GM23248 (cell line): ENCODE measurements at regions not wholly inside any gene's neighbourhood (a gene's known extent, or its start where the extent isn't known, plus 50 kb on each side); places are given as distances from the start of the nearest gene placed in this dataset.

Source experiments
- DNase-seq: peaks from one replicate; pipeline ENCODE4 v3.0.0-alpha.2; 2015
- H2AFZ ChIP-seq: fragments of 200-600 bp; sonication (generic); 2 replicates; pipeline ENCODE4 v1.6.1; 2016; ENCODE audit warnings: antibody characterized with exemption
- H3F3A ChIP-seq: fragments of 200-600 bp; sonication (generic); 2 replicates; pipeline ENCODE4 v1.6.1; 2016; ENCODE audit warnings: mild to moderate bottlenecking, antibody characterized with exemption, mixed run types; ENCODE audit not compliant: insufficient read depth
- H3K27ac ChIP-seq: fragments of 200-600 bp; sonication (generic); 2 replicates; pipeline ENCODE4 v1.5.1; 2016; ENCODE audit warnings: mild to moderate bottlenecking
- H3K27me3 ChIP-seq: fragments of 200-600 bp; sonication (generic); replicated peaks from 2 replicates; pipeline ENCODE4 v1.6.1; 2016; ENCODE audit warnings: mild to moderate bottlenecking; ENCODE audit not compliant: insufficient read depth
- H3K36me3 ChIP-seq: fragments of 200-600 bp; sonication (generic); 2 replicates; pipeline ENCODE4 v1.6.1; 2016; ENCODE audit warnings: low read depth, mild to moderate bottlenecking
- H3K4me1 ChIP-seq: fragments of 200-600 bp; sonication (generic); 2 replicates; pipeline ENCODE4 v1.6.1; 2016; ENCODE audit warnings: mild to moderate bottlenecking; ENCODE audit not compliant: insufficient read depth
- H3K4me2 ChIP-seq: fragments of 200-600 bp; sonication (generic); one replicate; pipeline ENCODE4 v1.6.1; 2016; ENCODE audit warnings: mild to moderate bottlenecking; ENCODE audit not compliant: unreplicated experiment
- H3K4me3 ChIP-seq: fragments of 200-600 bp; sonication (generic); 2 replicates; pipeline ENCODE4 v1.5.1; 2016; ENCODE audit warnings: mild to moderate bottlenecking
- H3K79me2 ChIP-seq: fragments of 200-600 bp; sonication (generic); 2 replicates; pipeline ENCODE4 v1.6.1; 2016; ENCODE audit warnings: mild to moderate bottlenecking; ENCODE audit not compliant: insufficient read depth
- H3K9ac ChIP-seq: fragments of 200-600 bp; sonication (generic); 2 replicates; pipeline ENCODE4 v1.6.1; 2016; ENCODE audit warnings: mild to moderate bottlenecking
- H3K9me2 ChIP-seq: fragments of 200-600 bp; sonication (generic); 2 replicates; pipeline ENCODE4 v1.6.1; 2016; ENCODE audit warnings: mixed run types, mild to moderate bottlenecking, moderate library complexity; ENCODE audit not compliant: insufficient read depth
- H3K9me3 ChIP-seq: fragments of 200-600 bp; sonication (generic); one replicate; pipeline ENCODE4 v1.6.1; 2017; ENCODE audit warnings: low read depth
- H4K20me1 ChIP-seq: fragments of 200-600 bp; sonication (generic); 2 replicates; pipeline ENCODE4 v1.6.0; 2016; ENCODE audit not compliant: insufficient read depth
- EZH2 ChIP-seq: fragments of 200-600 bp; sonication (generic); IDR thresholded peaks from 2 replicates; pipeline ENCODE4 v1.6.1; 2018; ENCODE audit warnings: antibody characterized with exemption, mild to moderate bottlenecking; ENCODE audit not compliant: insufficient read depth, poor library complexity, severe bottlenecking
- EZH2phosphoT487 ChIP-seq: fragments of 200-600 bp; sonication (generic); IDR thresholded peaks from 2 replicates; pipeline ENCODE4 v1.6.1; 2018; ENCODE audit warnings: antibody characterized with exemption, moderate library complexity, mild to moderate bottlenecking, low read depth; ENCODE audit not compliant: insufficient read depth
- WGBS, 2 experiments: methylation state at CpG; one replicate each; pipeline ENCODE4 v1.1.6; 2015 to 2017; ENCODE audit warnings: low lambda C conversion rate in 2 of 2, low coverage in 1 of 2; ENCODE audit errors: missing lambda C conversion rate in 2 of 2; 5-methylcytosine and 5-hydroxymethylcytosine counted together
- in situ Hi-C: fragments of 300-500 bp; cut with MboI; formaldehyde crosslinking; loops from 2 replicates; pipeline ENCODE4 v1.15.0; 2020

- no peaks in the 10 kb centered on the region for H4K20me1 ChIP-seq
- no peak overlapping the region for H3K4me3 ChIP-seq
- H3K4me2 ChIP-seq = no peak overlapping the region
- no peaks in the 10 kb centered on the region for H3K4me1 ChIP-seq
- H3K36me3 ChIP-seq = no peaks in the 10 kb centered on the region
- TF ChIP-seq EZH2phosphoT487 = no peak
- no peak for TF ChIP-seq EZH2
- no peak overlapping the region for H3K27ac ChIP-seq
- DNase-seq = no peak
- H2AFZ ChIP-seq = no peak overlapping the region
- no peak overlapping the region for H3K9ac ChIP-seq
- no peaks in the 10 kb centered on the region for H3K9me2 ChIP-seq
- H3K27me3 ChIP-seq = no peaks in the 10 kb centered on the region
- no peaks in the 10 kb centered on the region for H3K79me2 ChIP-seq
- no peaks in the 10 kb centered on the region for H3K9me3 ChIP-seq
- no peaks in the 10 kb centered on the region for H3F3A ChIP-seq
- in situ Hi-C loops = no loop called here
Observed at GRCh38 chrX:117771384-117771783, 345.2 kb downstream of the KLHL13 start.

GRCh38 chrX:117768861-117769604 is 347.6 kb downstream of the KLHL13 start:
- no peak overlapping the region for H2AFZ ChIP-seq
- no peak overlapping the region for H3K27ac ChIP-seq
- no peaks in the 10 kb centered on the region for H3K9me3 ChIP-seq
- H3K36me3 ChIP-seq = no peaks in the 10 kb centered on the region
- no peak for DNase-seq
- no peaks in the 10 kb centered on the region for H3K79me2 ChIP-seq
- H3K4me1 ChIP-seq = no peaks in the 10 kb centered on the region
- H3F3A ChIP-seq = no peaks in the 10 kb centered on the region
- no peak overlapping the region for H3K9ac ChIP-seq
- H3K9me2 ChIP-seq = no peaks in the 10 kb centered on the region
- no peak overlapping the region for H3K4me2 ChIP-seq
- no peaks in the 10 kb centered on the region for H3K27me3 ChIP-seq
- TF ChIP-seq EZH2 = no peak
- no peak for TF ChIP-seq EZH2phosphoT487
- H4K20me1 ChIP-seq = no peaks in the 10 kb centered on the region
- WGBS, 2 experiments = 42 to 53% methylated on average over 11 to 17 of the region's 37 CpGs
- in situ Hi-C loops = no loop called here
- no peak overlapping the region for H3K4me3 ChIP-seq

GRCh38 chrX:117765211-117765610 is 351.4 kb downstream of the KLHL13 start:
- in situ Hi-C loops = no loop called here
- H2AFZ ChIP-seq = no peak overlapping the region
- H3K9me3 ChIP-seq = no peaks in the 10 kb centered on the region
- H3K36me3 ChIP-seq = no peaks in the 10 kb centered on the region
- H3K4me3 ChIP-seq = no peak overlapping the region
- no peak overlapping the region for H3K27ac ChIP-seq
- H3K9me2 ChIP-seq = no peaks in the 10 kb centered on the region
- H3F3A ChIP-seq = no peaks in the 10 kb centered on the region
- no peak overlapping the region for H3K9ac ChIP-seq
- H3K4me1 ChIP-seq = no peaks in the 10 kb centered on the region
- 6 to 8% methylated on average over 1 of the region's 1 CpG for WGBS, 2 experiments
- H3K4me2 ChIP-seq = no peak overlapping the region
- no peak for DNase-seq
- no peaks in the 10 kb centered on the region for H3K79me2 ChIP-seq
- TF ChIP-seq EZH2phosphoT487 = no peak
- TF ChIP-seq EZH2 = no peak
- no peaks in the 10 kb centered on the region for H4K20me1 ChIP-seq
- no peaks in the 10 kb centered on the region for H3K27me3 ChIP-seq

GRCh38 chrX:117752745-117753144 is 363.9 kb downstream of the KLHL13 start:
- H3K36me3 ChIP-seq = no peaks in the 10 kb centered on the region
- no peak overlapping the region for H2AFZ ChIP-seq
- H3K4me1 ChIP-seq = no peaks in the 10 kb centered on the region
- H3K79me2 ChIP-seq = no peaks in the 10 kb centered on the region
- H3K9me3 ChIP-seq = no peaks in the 10 kb centered on the region
- in situ Hi-C loops = no loop called here
- no peaks in the 10 kb centered on the region for H3K9me2 ChIP-seq
- H3F3A ChIP-seq = no peaks in the 10 kb centered on the region
- TF ChIP-seq EZH2 = no peak
- TF ChIP-seq EZH2phosphoT487 = no peak
- no peak overlapping the region for H3K4me2 ChIP-seq
- no peak overlapping the region for H3K27ac ChIP-seq
- H3K27me3 ChIP-seq = no peaks in the 10 kb centered on the region
- no peak for DNase-seq
- H3K9ac ChIP-seq = no peak overlapping the region
- H4K20me1 ChIP-seq = no peaks in the 10 kb centered on the region
- no peak overlapping the region for H3K4me3 ChIP-seq

- no peaks in the 10 kb centered on the region for H3K36me3 ChIP-seq
- no peaks in the 10 kb centered on the region for H3K79me2 ChIP-seq
- no peak overlapping the region for H2AFZ ChIP-seq
- H3F3A ChIP-seq = no peaks in the 10 kb centered on the region
- no peak overlapping the region for H3K4me2 ChIP-seq
- no peaks in the 10 kb centered on the region for H3K27me3 ChIP-seq
- in situ Hi-C loops = no loop called here
- no peak overlapping the region for H3K4me3 ChIP-seq
- no peak for TF ChIP-seq EZH2phosphoT487
- no peak for TF ChIP-seq EZH2
- H3K27ac ChIP-seq = no peak overlapping the region
- WGBS, 2 experiments = 8 to 20% methylated on average over 2 of the region's 2 CpGs
- H4K20me1 ChIP-seq = no peaks in the 10 kb centered on the region
- no peaks in the 10 kb centered on the region for H3K9me2 ChIP-seq
- H3K4me1 ChIP-seq = no peaks in the 10 kb centered on the region
- H3K9me3 ChIP-seq = no peaks in the 10 kb centered on the region
- no peak overlapping the region for H3K9ac ChIP-seq
- no peak for DNase-seq
Observed at GRCh38 chrX:117751155-117751554, 365.5 kb downstream of the KLHL13 start.
